ENCODE measurements at regions not wholly inside any gene's neighbourhood (a gene's known extent, or its start where the extent isn't known, plus 50 kb on each side); places are given as distances from the start of the nearest gene placed in this dataset.

DNA sequence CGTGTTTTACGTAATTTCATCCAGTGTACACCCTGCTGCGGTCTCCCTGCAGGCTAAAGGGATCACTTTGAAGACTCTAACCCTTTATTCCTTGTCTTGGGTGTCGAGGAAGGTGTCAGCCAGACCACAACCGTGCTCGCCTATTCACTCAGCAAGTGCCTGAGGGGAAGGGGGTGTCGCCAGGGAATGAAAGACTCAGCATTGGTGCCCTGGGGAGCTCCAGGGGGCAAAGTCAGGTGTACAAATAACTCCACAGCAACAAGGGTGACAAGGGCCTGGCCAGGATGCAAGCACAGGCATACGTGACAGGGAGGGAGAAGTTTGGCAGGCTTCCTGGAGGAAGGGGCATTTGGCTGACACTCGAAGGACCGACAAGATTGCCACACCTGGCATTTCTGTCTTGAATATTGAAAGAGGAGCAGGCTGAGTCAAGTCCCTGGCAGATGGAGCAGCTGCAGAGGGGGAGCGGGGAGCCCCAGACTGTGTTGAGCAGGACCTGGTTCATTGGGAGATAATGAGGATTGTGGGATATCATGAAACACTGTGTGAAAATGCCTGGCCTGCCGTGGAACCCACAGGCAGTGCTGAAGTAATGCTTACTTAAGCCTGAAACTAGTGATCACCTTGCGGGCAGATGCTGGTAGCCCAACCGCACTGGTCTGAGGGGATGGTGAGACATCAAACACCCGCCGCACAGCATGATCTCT, 93.9 kb downstream of the RHOB start:
- no peak for DNase-seq (ENCODE audit: low spot score)

DNA sequence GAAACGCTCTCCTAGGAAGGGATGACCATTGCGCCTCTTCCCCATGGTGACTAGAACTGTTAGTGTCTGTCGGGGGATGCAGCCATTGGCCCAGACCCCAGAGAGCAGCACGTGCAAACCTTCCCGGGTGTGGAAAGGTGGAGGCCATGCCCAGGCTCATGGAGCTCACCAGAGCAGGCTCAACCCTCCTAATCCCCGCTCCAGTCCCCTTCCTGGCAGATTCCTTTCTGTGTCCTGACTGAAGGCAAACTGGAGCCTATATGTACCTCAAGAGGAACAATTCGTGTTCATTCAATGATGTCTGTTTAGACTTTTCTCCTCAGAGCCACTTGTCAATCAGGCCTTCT, 94.4 kb downstream of the RHOB start:
- DNase-seq (ENCODE audit: low spot score): no peak

DNA sequence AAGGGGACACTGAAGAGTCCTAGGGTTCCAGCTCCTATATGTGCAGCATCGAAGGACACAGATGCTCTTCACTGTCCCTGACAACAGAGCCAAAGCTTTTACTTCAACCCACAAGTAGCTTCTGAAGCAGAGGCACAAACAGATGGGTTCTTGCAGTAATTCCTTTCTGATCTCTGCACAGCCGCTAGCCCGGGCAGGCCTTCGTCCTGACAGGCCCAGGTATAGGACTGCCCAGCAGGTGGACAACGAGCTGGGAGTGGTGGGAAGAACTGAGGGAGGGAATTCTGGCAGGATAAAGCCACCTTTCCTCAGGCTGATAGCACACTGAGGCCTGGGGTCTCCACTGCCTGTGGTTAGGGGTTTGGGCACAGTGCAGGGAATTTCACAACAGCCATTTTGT, 94.8 kb downstream of the RHOB start:
- DNase-seq (ENCODE audit: low spot score): no peak

DNA sequence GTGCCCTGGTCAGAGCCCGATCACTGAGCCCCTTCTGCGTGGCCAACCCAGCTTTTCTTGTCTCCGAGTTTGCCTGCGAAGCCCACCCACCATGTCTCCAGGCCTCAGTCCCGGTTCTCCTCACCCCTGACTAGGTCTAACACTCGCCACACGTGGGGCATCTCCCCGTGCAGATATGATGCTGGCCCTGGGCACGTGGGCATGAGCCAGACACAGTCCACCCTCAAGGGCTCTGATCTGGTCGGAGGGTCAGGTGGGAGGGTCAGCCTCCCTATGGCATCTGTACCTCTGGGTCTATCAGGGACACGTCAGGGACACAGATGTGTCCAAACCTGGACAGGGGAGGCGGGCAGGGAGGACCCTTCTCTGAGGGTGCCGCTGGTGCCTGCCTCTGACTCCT, 95.4 kb downstream of the RHOB start:
- DNase-seq (ENCODE audit: low spot score): no peak

DNA sequence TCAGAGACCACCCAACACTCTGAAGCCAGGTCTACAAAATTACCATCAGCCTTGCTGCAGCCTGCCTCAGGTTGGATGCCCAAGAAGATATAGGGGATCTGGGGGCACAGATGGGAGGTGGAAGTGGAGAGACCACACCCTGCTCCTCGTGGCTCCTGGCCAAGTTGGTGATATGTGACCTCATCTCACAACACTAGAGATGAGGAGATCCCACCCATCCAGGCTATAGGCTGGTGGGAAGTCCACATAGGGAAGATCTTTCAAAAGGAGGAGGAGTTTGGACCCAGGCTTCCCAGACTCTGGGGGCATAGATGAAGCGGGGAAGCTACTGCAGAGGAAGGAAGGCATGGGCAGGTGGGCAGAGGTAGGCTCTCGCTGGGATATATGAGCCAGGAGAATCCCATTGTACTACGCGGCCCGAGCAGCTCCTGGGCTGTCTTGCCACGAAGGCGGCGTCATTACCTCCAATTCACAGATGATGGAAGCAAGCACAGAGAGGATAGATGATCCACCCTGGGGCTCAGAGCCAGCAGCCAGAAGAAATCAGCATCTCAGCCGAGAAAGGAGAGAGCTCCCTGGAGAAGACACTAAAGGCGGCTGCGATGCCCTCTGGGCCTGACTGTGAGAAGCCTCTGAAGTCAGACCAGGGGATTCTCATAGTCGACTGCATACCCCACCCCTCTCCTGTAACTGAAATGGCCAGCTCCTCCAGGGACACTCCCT, 96.0 kb downstream of the RHOB start:
- no peak for DNase-seq (ENCODE audit: low spot score)

DNA sequence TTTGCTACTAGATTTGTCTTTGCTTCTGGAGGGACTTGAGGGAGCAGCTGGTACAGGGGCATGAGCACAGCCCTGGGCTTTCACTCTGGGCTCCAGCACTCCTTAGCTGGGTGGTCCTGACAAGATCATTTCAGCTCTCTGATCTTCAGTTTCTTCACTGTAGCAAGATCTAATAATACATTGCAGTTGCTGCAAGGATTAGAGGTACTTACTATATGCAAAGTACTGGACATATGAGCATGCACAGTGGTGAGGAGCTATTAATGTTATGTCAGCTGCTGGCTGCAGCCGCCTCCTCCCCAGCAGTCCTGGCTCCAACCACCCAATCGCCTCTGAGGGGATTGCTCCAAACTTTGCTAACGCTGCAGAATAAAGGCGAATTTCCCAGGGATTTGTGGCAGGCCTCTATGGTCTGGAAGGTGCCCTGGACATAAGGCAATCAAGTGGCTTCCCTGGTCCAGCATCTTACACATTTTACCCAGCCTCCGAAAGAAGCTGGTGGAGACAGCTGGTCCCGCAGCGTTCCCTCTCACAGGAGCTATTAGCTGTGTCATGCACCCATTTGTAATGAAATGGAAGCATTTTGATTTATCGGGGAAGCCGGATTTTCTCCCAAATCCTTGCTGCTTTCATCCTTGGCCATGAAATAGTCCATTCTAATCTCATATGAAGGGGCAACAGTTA, 96.7 kb downstream of the RHOB start:
- DNase-seq (ENCODE audit: low spot score): no peak

DNA sequence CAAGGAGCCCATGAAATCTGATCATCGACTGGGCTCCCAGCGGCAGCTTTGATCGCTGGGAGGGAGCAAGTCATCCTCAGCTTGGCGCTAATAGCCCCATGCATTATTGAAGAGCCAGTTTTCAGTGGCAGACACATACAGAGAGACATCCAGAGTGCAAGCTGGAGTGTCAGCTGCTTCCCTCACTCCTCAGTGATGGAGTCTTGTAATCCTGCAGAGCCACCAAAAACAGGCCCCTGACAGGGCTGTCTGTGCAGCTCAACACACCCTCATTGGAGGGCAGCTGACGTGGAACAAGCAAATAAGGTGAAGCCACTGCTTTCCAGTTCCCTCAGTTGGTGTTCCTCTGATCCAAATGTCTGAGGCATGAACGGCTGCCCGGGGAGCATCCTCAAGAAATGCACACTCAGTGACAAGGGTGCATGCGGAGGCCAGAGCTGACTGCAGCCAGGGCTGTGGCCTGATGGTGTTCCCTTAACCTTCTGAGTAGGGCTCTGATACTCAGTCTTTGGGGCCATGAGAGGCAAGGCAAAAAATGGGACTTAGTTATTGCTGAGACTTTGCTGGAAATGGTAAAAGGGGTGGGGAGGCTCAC, 97.4 kb downstream of the RHOB start:
- DNase-seq (ENCODE audit: low spot score): no peak

DNA sequence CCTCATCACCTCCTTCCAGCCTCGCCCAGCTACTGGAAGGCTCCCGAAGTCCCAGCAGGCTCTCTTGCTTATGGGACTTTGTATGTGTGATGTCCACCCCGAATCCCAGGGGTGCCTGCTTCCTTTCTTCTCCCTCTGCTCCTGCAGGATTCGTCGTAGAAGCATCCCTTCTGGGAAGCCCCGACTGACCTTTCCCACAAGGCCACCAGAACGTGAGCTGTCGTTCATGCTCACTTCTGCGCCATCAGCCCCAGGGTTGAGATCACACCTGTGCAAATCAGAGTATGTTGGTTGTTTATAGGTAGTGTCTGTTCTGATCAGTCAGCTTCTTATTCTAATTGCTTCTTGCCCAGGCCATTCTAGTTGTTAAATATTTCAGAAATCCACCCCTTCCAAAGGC, 101.8 kb downstream of the HS1BP3 start:
- DNase-seq (ENCODE audit: low spot score): no peak

DNA sequence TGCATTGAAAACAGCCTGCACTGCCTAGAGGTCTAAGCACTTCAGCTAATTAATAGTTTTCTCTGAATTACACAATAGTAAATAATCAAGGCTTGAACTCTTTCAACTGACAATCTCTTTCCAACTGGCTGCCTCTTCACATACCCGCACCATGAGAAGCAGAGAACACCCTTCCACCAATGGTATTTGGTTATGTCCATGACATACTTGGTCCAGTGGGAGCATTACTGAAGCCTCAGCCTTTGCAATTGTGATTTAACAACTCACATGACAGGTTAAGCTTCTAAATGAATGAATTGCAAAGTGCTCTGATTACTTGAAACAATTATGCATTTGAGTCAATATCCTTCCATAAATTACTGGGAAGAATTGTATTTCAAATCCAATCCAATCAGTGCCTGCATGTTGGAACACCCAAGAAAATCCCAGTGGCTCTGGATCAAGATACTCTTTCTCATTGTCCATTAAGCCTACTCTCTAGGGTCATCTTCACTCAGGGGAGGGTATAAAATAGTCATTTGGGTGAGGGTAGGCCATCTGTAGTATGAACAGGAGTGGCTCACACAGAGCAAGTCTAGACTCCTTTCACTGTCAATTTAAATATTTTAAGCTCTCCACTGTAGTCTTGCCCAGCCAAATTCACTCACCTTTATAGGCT, 101.1 kb downstream of the HS1BP3 start:
- DNase-seq (ENCODE audit: low spot score): no peak

DNA sequence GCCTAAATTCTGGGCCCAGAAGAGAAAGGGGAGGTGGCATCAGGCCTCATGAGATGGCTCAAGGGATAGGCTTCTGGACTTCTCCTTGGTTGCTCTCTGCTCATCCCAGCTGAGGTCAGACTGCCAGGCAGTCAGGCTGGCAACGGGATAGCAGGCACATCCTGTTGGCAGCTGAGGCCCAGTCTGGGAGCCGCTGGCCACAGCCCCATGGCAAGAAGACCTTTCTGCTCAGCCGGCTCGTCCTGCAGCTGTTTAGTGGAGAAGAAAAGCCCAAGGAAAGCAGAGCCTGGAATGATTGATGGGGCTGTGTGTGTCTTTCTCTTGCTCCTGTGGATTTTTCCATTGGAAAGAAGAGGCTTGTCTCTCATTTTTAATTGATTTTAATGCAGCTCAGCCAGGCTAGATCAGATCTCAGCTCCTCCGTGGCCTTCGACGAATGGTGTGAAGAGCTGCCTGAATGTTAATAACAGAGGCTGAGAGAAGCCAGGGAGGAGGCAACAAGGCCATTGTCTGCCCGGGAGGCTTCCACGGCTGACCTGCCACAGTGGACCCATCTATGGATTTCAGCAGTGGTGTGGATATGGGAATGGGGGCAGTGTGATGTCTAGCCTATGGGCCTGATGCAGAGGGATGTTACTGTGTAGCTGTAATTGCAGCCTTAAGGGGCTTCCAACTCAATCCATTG, 99.5 kb downstream of the HS1BP3 start:
- DNase-seq (ENCODE audit: low spot score): no peak

DNA sequence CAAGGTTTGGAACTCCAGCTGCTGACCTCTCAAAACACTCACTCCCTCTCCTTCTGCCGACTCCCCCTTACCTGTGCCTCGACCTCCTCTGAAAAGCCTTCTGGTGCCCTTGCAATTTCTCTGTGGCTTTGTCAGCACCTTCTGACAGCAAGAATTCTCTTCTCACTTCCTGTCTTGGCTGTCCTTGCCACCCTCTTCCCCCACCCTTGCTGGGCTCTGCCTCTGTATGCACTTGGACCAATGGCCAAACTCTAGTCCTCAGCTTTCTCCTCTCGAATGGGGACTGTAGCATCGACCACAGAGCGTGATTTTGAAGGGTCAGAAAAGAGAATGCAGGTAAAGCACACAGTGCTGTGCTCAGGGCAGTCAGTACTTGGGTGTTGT, 99.0 kb downstream of the HS1BP3 start:
- DNase-seq (ENCODE audit: low spot score): no peak

DNA sequence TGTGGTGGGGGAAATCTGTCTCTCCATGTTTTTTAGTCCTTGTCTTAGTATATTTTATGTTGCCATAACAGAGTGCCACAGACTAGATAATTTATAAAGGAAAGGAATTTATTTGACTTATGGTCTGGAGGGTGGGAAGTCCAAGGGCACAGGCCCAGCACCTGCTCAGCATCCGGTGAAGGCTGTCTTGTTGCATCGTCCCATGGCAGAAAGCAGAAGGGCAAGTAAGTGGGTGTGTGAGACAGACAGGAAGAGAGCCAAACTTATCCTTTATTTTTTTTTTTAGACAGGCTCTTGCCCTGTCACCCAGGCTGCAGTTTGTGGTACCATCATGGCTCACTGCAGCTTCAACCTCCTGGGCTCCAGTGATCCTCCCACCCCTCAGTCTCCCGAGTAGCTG, 98.1 kb downstream of the HS1BP3 start:
- no peak for DNase-seq (ENCODE audit: low spot score)

DNA sequence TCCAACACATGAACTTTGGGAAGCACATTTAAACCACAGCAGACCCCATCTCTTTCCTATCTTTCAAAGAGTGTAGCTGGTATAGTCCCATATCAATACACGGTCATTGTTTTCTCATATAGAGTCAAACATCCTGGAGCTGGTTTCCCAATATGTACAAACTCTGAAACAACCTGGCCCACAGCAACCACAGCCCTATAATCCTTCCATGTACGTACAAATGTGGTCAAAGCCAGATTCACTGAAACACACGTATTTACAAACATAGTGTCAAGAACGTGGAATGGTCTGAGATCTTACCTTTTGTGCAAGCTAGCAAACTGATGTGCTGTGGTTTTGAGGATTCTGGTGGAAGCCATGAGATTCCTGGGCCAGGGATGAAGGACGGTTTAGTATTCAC, 97.3 kb downstream of the HS1BP3 start:
- DNase-seq (ENCODE audit: low spot score): no peak

DNA sequence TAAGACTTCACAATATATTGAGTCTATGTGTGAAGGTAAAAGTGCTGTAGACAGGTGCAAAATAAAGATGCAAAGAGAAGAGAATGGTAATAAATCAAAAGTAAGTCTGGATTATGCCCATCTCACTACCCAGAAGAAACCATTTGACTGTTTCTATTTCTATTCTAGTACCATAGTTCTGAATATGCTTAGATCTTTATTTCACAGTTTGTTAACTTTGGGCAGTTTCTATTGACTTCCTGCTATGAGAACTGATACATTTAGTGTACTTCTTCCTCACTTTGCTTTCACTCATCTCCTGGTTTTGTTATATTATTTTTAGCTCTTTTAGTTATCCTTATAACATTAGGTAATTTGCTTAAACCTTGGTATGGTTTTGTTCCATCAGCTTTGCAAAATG, 94.9 kb downstream of the HS1BP3 start:
- no peak for DNase-seq (ENCODE audit: low spot score)

DNA sequence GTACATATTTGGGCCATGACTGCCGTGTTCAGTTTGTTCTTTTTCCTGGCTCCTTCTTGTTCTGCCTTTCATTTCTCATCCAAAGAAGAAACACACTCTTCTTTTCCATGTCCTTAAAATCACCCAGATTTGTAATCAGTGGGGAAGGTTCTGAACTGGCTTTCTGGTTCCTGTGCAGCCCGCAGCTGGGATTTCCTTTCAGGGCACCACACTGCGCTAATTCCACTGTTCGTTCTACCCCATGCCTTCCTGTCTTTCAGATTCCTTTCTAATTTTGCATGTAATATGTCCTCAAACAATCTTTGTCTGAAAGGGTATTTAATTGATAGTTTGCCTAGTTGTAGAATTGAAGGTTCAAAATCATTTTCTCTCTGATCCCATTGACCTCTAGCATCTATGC, 94.1 kb downstream of the HS1BP3 start:
- DNase-seq (ENCODE audit: low spot score): no peak

DNA sequence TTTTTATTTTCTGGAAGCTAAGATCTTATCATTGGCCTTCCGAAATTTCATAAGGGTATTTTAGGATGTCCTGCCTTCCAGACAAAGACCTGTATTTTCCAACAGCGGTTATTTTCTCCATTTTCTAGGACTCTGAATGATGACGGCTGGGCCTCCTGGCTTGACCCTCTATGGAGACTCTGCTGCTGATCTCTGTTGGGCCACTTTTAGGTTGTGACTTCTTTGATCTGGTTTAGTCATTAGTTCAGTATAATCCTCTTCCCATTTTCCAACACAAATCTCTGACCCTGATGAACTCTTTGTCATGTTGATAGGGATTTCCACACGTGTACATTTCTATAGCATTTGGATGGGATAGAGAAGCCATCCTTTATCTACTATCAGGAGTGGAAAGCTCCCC, 93.7 kb downstream of the HS1BP3 start:
- DNase-seq (ENCODE audit: low spot score): no peak

DNA sequence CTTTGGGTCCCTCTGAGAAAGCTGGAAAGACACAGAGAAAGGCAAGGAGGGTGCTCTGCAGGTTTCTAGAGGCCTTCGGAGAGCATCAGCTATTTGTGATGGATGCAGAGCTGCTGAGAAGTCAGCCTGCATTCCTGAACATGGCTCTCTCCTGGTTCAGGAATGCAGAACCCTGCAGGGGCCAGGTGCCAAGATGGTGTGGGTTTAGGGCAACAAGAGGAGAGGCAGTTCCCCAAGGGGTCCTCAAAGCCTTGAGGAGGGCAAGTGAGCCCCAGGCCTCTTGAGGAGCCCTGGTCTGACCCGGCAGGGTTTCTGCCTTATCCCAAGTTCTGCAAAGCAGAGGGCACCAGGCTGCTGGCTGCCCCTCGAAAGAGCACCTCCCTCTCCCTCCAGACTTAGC, 93.3 kb downstream of the HS1BP3 start:
- no peak for DNase-seq (ENCODE audit: low spot score)

DNA sequence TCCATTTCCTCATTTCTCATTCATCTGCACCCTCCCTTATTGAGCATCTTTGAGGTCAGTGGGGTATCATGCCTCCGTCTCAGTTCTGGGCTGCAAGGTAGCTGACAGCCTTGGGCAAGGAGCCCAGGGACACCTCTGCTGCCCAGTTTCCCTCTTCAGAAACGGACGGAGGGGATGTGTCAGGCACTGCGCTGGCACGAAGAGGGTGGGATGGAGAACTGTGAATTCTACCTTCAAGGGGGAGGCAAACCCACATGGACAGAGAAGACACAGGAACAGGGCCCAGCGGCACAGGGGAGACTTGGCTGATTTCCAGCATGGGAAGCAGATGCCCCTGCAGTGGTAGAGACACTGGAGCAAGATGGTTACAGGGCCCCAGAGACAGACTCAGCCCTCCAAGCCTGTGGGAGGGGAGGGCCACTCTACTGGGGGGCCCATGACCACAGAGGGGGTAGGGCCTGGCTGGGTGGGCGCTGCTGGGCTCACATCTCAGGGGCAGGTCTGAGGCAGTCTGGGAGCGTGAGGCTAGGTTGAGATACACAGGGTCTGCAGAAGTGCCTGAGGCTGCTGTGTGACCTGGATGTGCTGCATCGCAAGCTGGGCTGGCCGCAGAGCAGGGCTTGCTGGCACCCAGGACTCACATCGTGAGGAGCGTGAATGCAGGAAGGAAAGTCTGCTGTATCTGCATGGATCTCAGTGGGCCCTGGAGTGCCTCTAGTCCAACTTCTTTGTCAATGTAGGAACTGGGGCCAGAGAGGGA, 92.3 kb downstream of the HS1BP3 start:
- DNase-seq (ENCODE audit: low spot score): no peak

DNA sequence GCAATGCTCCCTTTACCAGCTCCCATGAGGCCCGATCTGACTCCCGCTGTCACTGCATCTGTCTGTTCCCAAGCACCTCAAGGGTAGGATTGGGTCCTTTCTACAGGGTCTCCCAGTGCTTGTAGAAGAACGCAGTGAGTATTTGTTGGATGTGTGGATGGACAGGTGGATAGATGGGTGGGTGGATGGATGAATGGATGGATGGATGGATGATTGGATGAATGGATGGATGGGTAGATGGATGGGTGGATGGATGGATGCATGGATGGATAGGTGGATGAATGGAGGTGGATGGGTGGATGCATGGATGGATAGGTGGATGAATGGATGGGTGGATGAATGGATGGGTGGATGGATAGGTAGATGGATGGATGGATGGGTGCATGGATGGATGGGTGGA, 91.6 kb downstream of the HS1BP3 start:
- no peak for DNase-seq (ENCODE audit: low spot score)

DNA sequence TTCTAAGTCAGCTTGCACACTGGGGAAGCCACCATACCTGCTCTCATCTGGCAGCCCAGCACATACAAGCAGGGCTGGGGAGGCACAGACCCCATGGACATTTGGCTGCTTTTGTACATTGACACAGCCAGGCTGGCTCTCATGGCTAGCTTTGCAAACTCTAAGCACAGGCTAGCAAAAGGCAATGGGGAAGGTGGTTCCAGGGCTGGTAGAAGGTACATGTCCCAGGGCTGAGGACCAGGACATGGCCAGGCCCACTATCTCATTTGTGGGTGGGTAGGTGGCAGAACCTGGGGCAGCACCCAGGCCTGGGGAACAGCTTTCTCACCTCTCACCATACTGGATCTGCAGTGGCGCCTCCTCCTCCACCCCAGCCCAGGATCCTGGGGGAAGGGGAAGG, 90.9 kb downstream of the HS1BP3 start:
- no peak for DNase-seq (ENCODE audit: low spot score)

DNA sequence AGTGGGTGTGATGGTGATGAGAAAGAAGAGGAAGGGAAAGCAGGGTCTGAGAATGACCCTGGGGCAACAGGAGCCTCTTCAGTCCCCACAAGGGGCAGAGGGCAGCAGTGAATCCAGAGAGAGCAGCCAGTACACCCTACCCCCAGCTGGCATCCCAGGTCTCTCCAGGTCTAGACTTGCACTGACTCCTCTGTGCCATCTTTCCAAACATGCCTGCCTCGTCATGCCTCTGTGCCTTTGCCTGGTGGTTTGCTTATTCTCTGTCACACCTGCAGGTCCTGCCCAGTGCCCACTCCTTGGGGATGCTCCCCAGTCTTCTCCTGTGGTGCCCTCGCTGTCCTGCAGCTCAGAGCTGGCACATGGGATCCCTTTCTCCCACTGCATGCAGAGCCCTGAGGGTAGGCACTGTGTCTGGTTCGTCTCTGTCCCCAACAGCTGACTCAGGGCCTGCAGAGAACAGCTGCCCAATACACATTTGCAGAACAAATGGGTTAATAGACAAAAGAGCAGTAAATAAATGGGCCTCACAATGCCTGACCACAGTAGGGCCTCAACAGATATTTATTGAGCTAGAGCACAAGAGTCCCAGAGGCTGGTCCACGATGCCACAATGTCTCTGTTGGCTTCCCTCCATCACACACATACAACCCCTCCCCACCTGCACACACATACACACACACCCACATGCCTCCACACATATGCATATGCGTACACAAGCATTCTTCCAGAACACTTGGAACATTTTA, 89.8 kb downstream of the HS1BP3 start:
- DNase-seq (ENCODE audit: low spot score): no peak
